SK-N-MC (cell line): ENCODE measurements at regions not wholly inside any gene's neighbourhood (a gene's known extent, or its start where the extent isn't known, plus 50 kb on each side); places are given as distances from the start of the nearest gene placed in this dataset.

Experiments used
- EZH2 ChIP-seq: fragments of 200-600 bp; sonication (generic); IDR thresholded peaks from one replicate; pipeline ENCODE4 v1.6.1; 2017; ENCODE audit warnings: antibody characterized with exemption
- POLR2AphosphoS5 ChIP-seq: IDR thresholded peaks from 2 replicates; pipeline ENCODE4 v1.6.1; 2012; ENCODE audit warnings: mild to moderate bottlenecking, low read depth, low read length, borderline replicate concordance

DNA sequence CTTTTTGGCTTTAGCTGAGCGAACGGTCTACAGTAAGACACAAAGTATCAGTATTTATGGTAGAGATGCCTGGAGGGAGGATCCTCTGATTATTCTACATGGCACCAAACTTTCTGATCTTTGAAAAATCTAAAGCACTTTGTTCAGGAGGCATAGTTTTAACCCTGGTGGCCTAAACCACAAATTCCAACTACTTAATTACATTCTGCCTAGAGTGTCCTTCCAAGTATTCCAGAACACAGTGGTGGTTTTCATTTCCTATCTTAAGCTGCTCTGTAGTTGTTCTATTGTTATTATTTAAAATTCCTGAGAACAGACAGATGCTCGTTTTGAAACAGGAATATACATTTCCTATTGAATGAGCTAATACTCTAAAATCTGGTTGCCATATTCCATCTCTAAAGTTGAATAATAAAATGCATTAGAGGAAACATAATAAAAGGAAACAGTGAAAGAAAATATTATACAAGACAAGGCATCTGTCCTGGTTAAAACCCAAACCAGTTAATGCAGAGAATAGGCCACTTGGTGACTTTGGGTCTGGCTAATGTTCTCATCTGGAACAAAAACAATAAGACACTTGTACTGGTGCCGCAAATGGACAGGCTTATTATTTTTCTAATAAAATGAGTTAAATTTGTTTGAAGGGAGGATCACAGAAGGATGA is 657.4 kb downstream of the SPRY1 start:
- no peak for TF ChIP-seq POLR2AphosphoS5
- TF ChIP-seq EZH2, result no peak
